Bronchial epithelial cell (primary cell): ENCODE measurements at regions not wholly inside any gene's neighbourhood (a gene's known extent, or its start where the extent isn't known, plus 50 kb on each side); places are given as distances from the start of the nearest gene placed in this dataset.
"Not testable (repeated sequence)": the region's sequence is repeated elsewhere in the genome, so short reads cannot be mapped to it uniquely, and the experiment has no call there.

Source experiments
- DNase-seq: peaks from one replicate; pipeline ENCODE4 v3.0.0-alpha.2; 2010; ENCODE audit warnings: low read depth
- FAIRE-seq: peaks from 2 replicates; lab custom pipeline; 2011; peaks lifted over from hg19 to GRCh38; lab: Jason Lieb, UNC
- H3K27me3 ChIP-seq: 2 replicates; pipeline ENCODE4 v1.5.1; 2011; ENCODE audit warnings: low read length; ENCODE audit not compliant: control insufficient read depth, insufficient read depth
- H3K36me3 ChIP-seq: 2 replicates; pipeline ENCODE4 v1.5.1; 2011; ENCODE audit warnings: low read length; ENCODE audit not compliant: control insufficient read depth, insufficient read depth
- H3K4me3 ChIP-seq: 2 replicates; pipeline ENCODE4 v1.5.1; 2011; ENCODE audit warnings: mild to moderate bottlenecking, low read depth, low read length, control low read depth
- TF ChIP-seq, protein P1 (sequence below): IDR thresholded peaks from 2 replicates; pipeline ENCODE4 v1.5.1; 2011; ENCODE audit warnings: mild to moderate bottlenecking, moderate library complexity, low read length, control low read depth, inconsistent platforms; ENCODE audit not compliant: insufficient read depth, severe bottlenecking

GRCh38 chr14:105707723-105708151 is 181.4 kb downstream of the TMEM121 start:
- peak; percentile 7 for FAIRE-seq
- not testable (repeated sequence) for H3K4me3 ChIP-seq, H3K27me3 ChIP-seq, DNase-seq, H3K36me3 ChIP-seq

DNA sequence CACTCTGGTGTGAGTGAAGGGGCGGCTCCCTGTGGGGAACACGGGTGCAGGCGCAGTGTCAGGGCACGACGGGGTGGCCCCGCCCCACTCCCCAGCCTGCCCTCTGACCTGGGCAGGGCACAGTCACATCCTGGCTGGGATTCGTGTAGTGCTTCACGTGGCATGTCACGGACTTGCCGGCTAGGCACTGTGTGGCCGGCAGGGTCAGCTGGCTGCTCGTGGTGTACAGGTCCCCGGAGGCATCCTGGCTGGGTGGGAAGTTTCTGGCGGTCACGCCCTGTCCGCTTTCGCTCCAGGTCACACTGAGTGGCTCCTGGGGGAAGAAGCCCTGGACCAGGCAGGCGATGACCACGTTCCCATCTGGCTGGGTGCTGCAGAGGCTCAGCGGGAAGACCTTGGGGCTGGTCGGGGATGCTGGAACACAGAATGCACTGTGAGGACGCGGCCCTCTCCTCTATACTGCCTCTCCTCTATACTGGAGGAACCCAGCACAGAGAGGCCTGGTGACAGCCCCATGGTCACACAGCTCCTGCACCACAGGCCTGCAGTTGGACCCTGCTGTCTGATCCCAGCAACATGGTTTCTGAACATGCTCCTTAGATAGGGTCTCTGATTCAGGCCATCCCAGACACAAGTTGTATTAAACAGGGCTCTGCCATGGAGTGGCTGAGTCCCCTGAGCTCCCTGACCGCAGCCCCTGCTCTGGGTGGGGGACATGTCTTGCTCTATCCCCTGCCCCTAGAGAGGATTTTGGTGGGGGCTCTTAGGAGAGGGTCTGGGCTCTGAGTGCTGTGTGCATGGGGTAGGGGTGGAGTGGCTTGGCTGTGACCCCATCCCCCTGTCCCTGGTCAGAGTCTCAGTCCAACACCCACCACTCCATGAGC is 182.1 kb downstream of the TMEM121 start:
- not testable (repeated sequence) for H3K27me3 ChIP-seq, H3K36me3 ChIP-seq, H3K4me3 ChIP-seq, DNase-seq
- peak; percentile 23 for FAIRE-seq

DNA sequence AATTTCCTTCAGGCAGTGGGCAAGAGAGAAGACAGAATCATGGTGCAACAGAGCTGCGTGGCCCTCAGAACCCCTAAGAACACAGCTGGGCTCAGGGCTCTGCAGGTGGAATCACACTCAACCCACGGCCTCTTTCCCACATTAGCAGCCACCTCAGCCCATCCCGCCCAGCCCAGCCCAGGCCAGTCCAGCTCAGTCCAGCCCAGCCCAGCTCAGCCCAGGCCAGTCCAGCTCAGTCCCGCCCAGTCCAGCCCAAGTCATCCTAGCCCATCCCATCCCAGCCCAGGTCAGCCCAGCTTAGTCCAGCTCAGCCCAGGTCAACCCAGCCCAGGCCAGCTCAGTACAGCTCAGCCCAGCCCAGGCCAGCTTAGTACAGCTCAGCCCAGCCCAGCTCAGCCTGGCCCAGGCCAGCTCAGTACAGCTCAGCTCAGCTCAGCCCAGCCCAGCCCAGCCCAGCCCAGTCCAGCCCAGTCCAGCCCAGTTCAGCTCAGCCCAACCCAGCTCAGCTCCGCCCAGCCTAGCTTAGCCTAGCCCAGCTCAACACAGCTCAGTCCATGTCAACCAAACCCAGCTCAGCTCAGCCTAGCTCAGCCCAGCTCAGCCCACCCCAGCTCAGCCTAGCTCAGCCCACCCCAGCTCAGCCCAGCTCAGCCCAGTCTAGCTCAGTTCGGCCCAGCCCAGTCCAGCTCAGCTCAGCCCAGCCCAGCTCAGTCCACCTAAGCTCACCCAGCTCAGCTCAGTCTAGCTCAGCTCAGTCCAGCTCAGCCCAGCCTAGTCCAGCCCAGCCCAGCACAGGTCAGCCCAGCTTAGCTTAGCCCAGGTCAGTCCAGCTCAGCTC is 183.1 kb downstream of the TMEM121 start:
- Histone ChIP-seq H3K4me3 (no peak overlapping the region), H3K36me3 (no peaks in the 10 kb centered on the region), H3K27me3 (no peaks in the 10 kb centered on the region)
- FAIRE-seq, result no peak
- TF ChIP-seq, protein P1, sequence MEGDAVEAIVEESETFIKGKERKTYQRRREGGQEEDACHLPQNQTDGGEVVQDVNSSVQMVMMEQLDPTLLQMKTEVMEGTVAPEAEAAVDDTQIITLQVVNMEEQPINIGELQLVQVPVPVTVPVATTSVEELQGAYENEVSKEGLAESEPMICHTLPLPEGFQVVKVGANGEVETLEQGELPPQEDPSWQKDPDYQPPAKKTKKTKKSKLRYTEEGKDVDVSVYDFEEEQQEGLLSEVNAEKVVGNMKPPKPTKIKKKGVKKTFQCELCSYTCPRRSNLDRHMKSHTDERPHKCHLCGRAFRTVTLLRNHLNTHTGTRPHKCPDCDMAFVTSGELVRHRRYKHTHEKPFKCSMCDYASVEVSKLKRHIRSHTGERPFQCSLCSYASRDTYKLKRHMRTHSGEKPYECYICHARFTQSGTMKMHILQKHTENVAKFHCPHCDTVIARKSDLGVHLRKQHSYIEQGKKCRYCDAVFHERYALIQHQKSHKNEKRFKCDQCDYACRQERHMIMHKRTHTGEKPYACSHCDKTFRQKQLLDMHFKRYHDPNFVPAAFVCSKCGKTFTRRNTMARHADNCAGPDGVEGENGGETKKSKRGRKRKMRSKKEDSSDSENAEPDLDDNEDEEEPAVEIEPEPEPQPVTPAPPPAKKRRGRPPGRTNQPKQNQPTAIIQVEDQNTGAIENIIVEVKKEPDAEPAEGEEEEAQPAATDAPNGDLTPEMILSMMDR, result no peak
- DNase-seq, result no peak

DNA sequence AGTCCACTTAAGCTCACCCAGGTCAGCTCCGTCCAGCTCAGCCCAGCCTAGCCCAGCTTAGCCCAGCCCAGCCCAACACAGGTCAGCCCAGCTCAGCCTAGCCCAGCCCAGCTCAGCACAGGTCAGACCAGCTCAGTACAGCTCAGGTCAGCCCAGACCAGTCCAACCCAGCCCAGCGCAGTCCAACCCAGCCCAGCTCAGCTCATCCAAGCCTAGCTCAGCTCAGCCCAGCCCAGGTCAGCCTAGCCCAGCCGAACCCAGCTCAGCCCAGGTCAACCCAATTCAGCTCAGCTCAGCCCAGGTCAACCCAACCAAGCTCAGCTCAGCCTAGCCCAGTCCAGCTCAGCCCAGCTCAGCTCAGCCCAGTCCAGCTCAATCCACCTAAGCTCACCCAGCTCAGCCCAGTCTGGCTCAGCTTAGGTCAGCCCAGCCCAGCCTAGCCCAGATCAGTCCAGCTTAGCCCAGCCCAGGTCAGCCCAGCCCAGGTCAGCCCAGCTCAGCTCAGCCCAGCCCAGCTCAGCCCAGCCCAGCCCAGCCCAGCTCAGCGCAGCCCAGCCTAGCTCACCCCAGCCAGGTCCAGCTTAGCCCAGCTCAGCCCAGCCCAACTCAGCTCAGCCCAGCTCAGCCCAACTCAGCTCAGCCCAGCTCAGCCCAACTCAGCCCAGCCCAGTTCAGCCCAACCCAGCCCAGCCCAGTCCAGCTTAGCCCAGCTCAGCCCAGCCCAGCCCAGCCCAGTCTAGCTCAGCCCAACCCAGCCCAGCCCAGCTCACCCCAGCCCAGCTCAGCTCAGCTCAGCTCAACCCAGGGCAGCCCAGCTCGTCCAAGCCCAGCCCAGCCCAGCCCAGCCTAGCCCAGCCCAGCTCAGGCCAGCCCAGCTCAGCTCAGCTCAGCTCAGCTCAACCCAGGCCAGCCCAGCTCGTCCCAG is 184.0 kb downstream of the TMEM121 start:
- H3K4me3 ChIP-seq, result no peak overlapping the region
- FAIRE-seq, result no peak
- no peaks in the 10 kb centered on the region for H3K36me3 ChIP-seq
- TF ChIP-seq, protein P1, result no peak
- no peak for DNase-seq
- no peaks in the 10 kb centered on the region for H3K27me3 ChIP-seq

DNA sequence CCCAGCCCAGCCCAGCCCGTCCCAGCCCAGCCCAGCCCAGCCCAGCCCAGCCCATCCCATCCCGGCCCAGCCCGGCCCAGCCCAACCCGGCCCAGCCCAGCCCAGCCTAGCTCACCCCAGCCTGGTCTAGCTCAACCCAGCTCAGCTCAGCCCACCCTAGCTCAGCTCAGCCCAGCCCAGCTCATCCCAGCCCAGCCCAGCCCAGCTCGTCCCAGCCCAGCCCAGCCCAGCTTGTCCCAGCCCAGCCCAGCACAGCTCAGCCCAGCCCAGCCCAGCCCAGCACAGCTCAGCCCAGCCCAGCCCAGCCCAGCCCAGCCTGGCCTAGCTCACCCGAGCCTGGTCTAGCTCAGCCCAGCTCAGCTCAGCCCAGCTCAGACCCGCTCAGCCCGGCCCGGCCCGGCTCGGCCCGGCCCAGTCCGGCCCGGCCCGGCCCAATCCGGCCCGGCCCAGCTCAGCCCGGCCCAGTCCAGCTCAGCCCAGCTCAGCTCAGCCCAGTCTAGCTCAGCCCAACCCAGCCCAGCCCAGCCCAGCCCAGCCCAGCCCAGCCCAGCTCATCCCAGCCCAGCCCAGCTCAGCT is 184.7 kb downstream of the TMEM121 start:
- H3K36me3 ChIP-seq, result no peaks in the 10 kb centered on the region
- FAIRE-seq (no peak), DNase-seq (no peak)
- TF ChIP-seq, protein P1, result no peak
- H3K4me3 ChIP-seq, result no peak overlapping the region
- H3K27me3 ChIP-seq, result no peaks in the 10 kb centered on the region

DNA sequence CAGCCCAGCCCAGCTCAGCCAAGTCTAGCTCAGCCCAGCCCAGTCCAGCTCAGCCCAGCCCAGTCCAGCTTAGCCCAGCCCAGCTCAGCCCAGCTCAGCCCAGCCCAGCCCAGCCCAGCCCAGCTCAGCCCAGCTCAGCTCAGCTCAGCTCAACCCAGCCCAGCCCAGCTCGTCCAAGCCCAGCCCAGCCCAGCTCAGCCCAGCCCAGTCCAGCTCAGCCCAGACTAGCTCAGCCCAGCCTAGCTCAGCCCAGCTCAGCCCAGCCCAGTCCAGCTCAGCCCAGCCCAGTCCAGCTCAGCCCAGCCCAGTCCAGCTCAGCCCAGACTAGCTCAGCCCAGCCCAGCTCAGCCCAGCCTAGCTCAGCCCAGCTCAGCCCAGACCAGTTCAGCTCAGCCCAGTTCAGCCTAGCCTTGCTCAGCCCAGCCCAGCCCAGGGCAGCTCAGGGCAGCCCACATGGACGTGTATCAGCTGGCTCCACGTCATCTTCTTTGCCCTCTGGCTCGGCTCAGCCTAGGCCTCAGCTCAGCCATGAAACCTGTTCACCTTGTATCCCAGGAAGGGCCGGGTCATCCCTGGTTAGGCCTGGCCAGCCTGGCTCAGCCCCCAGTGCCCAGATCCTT is 185.6 kb downstream of the TMEM121 start:
- DNase-seq (no peak), FAIRE-seq (no peak)
- no peaks in the 10 kb centered on the region for H3K36me3 ChIP-seq
- no peak overlapping the region for H3K4me3 ChIP-seq
- H3K27me3 ChIP-seq, result no peaks in the 10 kb centered on the region
- TF ChIP-seq, protein P1, result no peak

GRCh38 chr14:105712670-105713069 is 186.3 kb downstream of the TMEM121 start:
- FAIRE-seq, result not testable (repeated sequence)

DNA sequence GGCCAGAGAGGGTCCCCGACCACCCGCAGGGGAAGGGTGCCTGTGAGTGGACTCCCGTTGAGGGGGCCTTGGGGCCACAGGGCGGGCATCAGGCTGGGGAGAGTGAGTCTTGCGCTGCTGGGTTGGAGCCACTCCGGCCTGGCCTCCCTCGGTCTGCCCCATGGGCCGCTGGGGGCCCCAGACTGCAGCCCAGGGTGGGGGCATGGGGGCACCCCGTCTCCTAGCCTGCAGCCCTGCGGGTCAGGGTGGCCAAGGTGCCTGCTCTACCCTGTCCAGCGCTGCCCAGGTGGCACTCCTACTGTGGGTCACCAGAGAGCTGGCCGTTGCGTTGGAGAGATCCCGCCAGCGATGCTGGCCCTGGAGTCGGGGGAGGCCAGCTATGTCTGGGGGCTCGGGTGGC is 186.8 kb downstream of the TMEM121 start:
- not testable (repeated sequence) for FAIRE-seq, H3K36me3 ChIP-seq, H3K27me3 ChIP-seq, H3K4me3 ChIP-seq, DNase-seq

More at GRCh38 chr14:105712670-105713069, 186.3 kb downstream of the TMEM121 start:
- DNase-seq, H3K27me3 ChIP-seq, H3K4me3 ChIP-seq, H3K36me3 ChIP-seq: not testable (repeated sequence)
